ENCODE measurements at regions not wholly inside any gene's neighbourhood (a gene's known extent, or its start where the extent isn't known, plus 50 kb on each side); places are given as distances from the start of the nearest gene placed in this dataset.

DNA sequence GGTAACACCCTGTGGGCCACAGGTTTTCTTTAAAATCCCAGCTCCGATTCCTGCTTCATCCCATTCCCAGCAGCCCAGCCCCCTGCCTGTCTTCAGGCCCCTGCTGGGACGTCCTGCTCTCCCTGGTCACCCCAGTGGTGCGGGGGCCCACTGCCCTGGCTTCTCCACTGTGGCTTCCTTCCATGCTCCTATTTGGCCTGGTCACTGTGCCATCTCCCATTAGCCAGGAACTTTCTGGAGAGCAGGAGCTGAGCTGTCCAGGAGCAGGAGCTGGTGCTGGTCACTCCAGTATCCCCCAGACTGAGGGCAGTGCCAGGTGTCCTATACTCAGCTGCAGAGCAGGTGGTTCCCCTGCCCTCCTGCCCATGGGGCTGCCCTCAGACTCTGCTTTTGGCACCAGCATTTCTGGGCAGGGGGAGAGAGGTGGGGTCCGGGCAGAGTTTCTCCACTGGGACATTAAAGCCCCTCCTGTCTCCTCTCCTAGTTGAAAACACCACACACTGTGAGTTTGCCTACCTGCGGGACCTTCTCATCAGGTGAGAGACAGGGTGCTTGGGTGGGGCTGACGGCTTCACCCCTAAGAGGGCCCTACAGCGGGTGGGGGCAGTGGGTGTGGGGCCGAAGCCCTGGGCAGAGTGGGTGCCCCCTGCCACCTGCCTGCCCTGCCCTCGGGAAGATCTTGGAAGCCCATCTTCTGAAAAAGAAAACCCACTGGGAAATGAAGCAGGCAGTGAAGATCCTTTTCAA is 356.2 kb downstream of the SEC14L1 start:
- no peak for TF ChIP-seq POLR2A (IDR thresholded peaks at IDR 0.05; ENCODE audit: low read depth, low read length)
- no peak for TF ChIP-seq POLR2AphosphoS5 (IDR thresholded peaks at IDR 0.05; ENCODE audit: low read depth, low read length)
- TF ChIP-seq TAF1 (IDR thresholded peaks at IDR 0.05; ENCODE audit: low read depth, low read length) = no peak
- no peak for TF ChIP-seq PAX5 (IDR thresholded peaks at IDR 0.05; ENCODE audit: insufficient read depth, low read length, severe bottlenecking)
- TF ChIP-seq SPI1 (IDR thresholded peaks at IDR 0.05; ENCODE audit: low read depth, low read length) = no peak
